ENCODE measurements at regions not wholly inside any gene's neighbourhood (a gene's known extent, or its start where the extent isn't known, plus 50 kb on each side); places are given as distances from the start of the nearest gene placed in this dataset.
A peak's percentile ranks its signal among the peaks of the same experiment; 100 is the strongest.

GRCh38 chr2:58641001-58641400, 399.9 kb upstream of the FANCL start:
- no peaks in the 10 kb centered on the region for H3K9me3 ChIP-seq (ENCODE audit: severe bottlenecking)
- H3K4me3 ChIP-seq (ENCODE audit: low read depth, low read length), result no peak overlapping the region
- no peaks in the 10 kb centered on the region for H3K36me3 ChIP-seq
- no peak for DNase-seq
- H3K27me3 ChIP-seq (ENCODE audit: insufficient read depth, low read depth, severe bottlenecking), result no peaks in the 10 kb centered on the region
- no peak for TF ChIP-seq CTCF (IDR thresholded peaks at IDR 0.05; ENCODE audit: low read depth, low read length)
- no peak overlapping the region for H3K27ac ChIP-seq

GRCh38 chr2:58640042-58640441, 398.9 kb upstream of the FANCL start:
- Histone ChIP-seq H3K9me3 (ENCODE audit: severe bottlenecking) (no peaks in the 10 kb centered on the region), H3K4me3 (ENCODE audit: low read depth, low read length) (no peak overlapping the region), H3K36me3 (no peaks in the 10 kb centered on the region), H3K27ac (no peak overlapping the region), H3K27me3 (ENCODE audit: insufficient read depth, low read depth, severe bottlenecking) (no peaks in the 10 kb centered on the region)
- TF ChIP-seq CTCF (IDR thresholded peaks at IDR 0.05; ENCODE audit: low read depth, low read length), result no peak
- peak; percentile 22 for DNase-seq

GRCh38 chr2:58638256-58638805, 397.2 kb upstream of the FANCL start:
- H3K4me3 ChIP-seq (ENCODE audit: low read depth, low read length), result no peak overlapping the region
- no peak for TF ChIP-seq CTCF (IDR thresholded peaks at IDR 0.05; ENCODE audit: low read depth, low read length)
- no peak overlapping the region for H3K27ac ChIP-seq
- no peak for DNase-seq
- H3K27me3 ChIP-seq (ENCODE audit: insufficient read depth, low read depth, severe bottlenecking), result no peaks in the 10 kb centered on the region
- no peaks in the 10 kb centered on the region for H3K9me3 ChIP-seq (ENCODE audit: severe bottlenecking)
- H3K36me3 ChIP-seq, result no peaks in the 10 kb centered on the region

DNA sequence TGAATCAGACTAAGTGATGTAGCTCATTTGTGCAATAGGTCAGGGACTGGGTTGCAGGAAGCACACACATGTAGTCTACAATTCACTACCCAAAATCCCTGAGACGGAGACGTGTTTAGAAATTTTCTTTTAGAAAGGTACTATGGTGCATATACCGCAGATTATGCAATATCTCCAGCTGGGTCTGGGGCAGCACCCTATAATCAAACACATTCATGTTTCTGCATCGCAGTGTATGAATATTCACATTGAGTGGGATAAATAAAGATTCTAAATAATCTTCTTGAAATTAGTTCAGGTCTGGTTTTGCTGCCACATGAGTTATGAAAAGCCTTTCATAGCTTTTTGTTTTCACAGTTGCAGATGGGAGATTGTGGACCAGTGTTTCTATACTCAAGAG, 395.7 kb upstream of the FANCL start:
- TF ChIP-seq CTCF (IDR thresholded peaks at IDR 0.05; ENCODE audit: low read depth, low read length), result no peak
- Histone ChIP-seq H3K4me3 (ENCODE audit: low read depth, low read length) (no peak overlapping the region), H3K9me3 (ENCODE audit: severe bottlenecking) (no peaks in the 10 kb centered on the region), H3K27ac (no peak overlapping the region), H3K36me3 (no peaks in the 10 kb centered on the region), H3K27me3 (ENCODE audit: insufficient read depth, low read depth, severe bottlenecking) (no peaks in the 10 kb centered on the region)
- DNase-seq, result no peak

GRCh38 chr2:58635801-58636375, 394.8 kb upstream of the FANCL start:
- H3K27me3 ChIP-seq (ENCODE audit: insufficient read depth, low read depth, severe bottlenecking), result no peaks in the 10 kb centered on the region
- TF ChIP-seq CTCF (IDR thresholded peaks at IDR 0.05; ENCODE audit: low read depth, low read length), result no peak
- H3K4me3 ChIP-seq (ENCODE audit: low read depth, low read length), result no peak overlapping the region
- no peaks in the 10 kb centered on the region for H3K36me3 ChIP-seq
- DNase-seq, result no peak
- H3K9me3 ChIP-seq (ENCODE audit: severe bottlenecking), result no peaks in the 10 kb centered on the region
- no peak overlapping the region for H3K27ac ChIP-seq

All from WERI-Rb-1 (cell line).